GM18951 (cell line): ENCODE measurements at regions not wholly inside any gene's neighbourhood (a gene's known extent, or its start where the extent isn't known, plus 50 kb on each side); places are given as distances from the start of the nearest gene placed in this dataset.
"Not testable (repeated sequence)": the region's sequence is repeated elsewhere in the genome, so short reads cannot be mapped to it uniquely, and the experiment has no call there.

Experiments used
- POLR2A ChIP-seq: IDR thresholded peaks from 4 replicates; pipeline ENCODE4 v1.6.1; 2011; ENCODE audit warnings: mild to moderate bottlenecking; ENCODE audit not compliant: insufficient read length, insufficient read depth; ENCODE audit errors: extremely low read depth
- in situ Hi-C: fragments of 300-500 bp; cut with MboI; formaldehyde crosslinking; loops from one replicate; pipeline ENCODE4 v1.12.0; 2022; ENCODE audit warnings: low sequenced_read_pairs, mixed read lengths, inconsistent platforms; ENCODE audit not compliant: unreplicated experiment

- in situ Hi-C loops = no loop called here
- TF ChIP-seq POLR2A = no peak
Observed at GRCh38 chr4:184335520-184335919, 117.8 kb upstream of the ENPP6 start.

GRCh38 chr4:184333446-184333845 lies 115.8 kb upstream of the ENPP6 start:
- in situ Hi-C loops = not testable (repeated sequence)

- TF ChIP-seq POLR2A = no peak
- in situ Hi-C loops = no loop called here
Observed at GRCh38 chr4:184331268-184331995, 113.8 kb upstream of the ENPP6 start.

GRCh38 chr4:184330517-184331094 lies 112.9 kb upstream of the ENPP6 start:
- in situ Hi-C loops = not testable (repeated sequence)

- TF ChIP-seq POLR2A = no peak
- in situ Hi-C loops = no loop called here
Observed at GRCh38 chr4:184329659-184330400, 112.2 kb upstream of the ENPP6 start.

- in situ Hi-C loops = no loop called here
- no peak for TF ChIP-seq POLR2A
Observed at GRCh38 chr4:184329235-184329634, 111.6 kb upstream of the ENPP6 start.

- peak; percentile 51 for TF ChIP-seq POLR2A
- in situ Hi-C loops = no loop called here
Observed at GRCh38 chr4:184328022-184328736, 110.5 kb upstream of the ENPP6 start.

GRCh38 chr4:184324939-184325477 lies 107.3 kb upstream of the ENPP6 start:
- in situ Hi-C loops = no loop called here
- no peak for TF ChIP-seq POLR2A

- in situ Hi-C loops = no loop called here
- TF ChIP-seq POLR2A = no peak
Observed at GRCh38 chr4:184322328-184323025, 104.8 kb upstream of the ENPP6 start.

- in situ Hi-C loops = no loop called here
- no peak for TF ChIP-seq POLR2A
Observed at GRCh38 chr4:184320631-184321030, 103.0 kb upstream of the ENPP6 start.

GRCh38 chr4:184318852-184319251 lies 101.2 kb upstream of the ENPP6 start:
- in situ Hi-C loops = no loop called here
- TF ChIP-seq POLR2A = no peak

- TF ChIP-seq POLR2A = no peak
- in situ Hi-C loops = no loop called here
Observed at GRCh38 chr4:184317234-184317918, 99.7 kb upstream of the ENPP6 start.

- no peak for TF ChIP-seq POLR2A
Observed at GRCh38 chr4:184316821-184317220, 99.1 kb upstream of the ENPP6 start.

More at GRCh38 chr4:184316821-184317220, 99.1 kb upstream of the ENPP6 start:
- in situ Hi-C loops = no loop called here
